Eye (tissue), 1 donor: ENCODE measurements at regions not wholly inside any gene's neighbourhood (a gene's known extent, or its start where the extent isn't known, plus 50 kb on each side); places are given as distances from the start of the nearest gene placed in this dataset.
A peak's percentile ranks its signal among the peaks of the same experiment; 100 is the strongest.

Source experiments
- DNase-seq: peaks from one replicate; pipeline ENCODE4 v3.0.0-alpha.2; 2015

DNA sequence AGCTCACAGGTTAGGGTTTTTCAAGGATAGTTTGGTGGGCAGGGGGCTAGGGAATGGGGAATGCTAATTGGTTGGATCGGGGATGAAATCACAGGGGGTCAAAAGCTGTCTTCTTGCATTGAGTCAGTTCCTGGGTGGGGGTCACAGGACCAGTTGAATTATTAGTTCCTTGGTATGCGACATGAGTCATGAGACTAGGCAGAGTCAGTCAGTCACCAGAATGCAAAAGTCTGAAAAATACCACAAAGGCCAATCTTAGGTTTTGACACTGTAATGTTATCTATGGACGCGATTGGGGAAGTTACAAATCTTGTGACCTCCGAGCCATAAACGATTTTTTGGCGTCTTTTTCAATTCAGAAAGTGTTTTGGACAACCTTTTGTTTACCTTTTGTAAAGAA is 101.2 kb downstream of the ZNF519 start:
- no peak for DNase-seq

DNA sequence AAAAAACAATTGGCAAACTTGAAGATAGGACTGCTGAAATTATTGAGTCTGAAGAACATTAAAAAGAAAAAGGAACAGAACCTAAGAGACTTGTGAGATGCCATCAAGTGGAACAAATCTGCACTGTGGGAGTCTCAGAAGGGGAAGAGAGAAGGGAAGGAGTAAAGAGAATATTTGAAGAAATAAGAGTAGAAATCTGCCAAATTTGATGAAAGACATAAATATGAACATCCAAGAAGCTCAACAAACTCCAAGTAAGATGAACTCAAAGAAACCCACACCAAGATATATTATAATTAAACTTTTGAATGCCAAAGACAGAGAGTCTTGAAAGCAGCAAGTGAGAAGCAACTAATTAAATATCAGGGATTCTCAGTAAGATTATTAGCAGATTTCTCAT is 102.7 kb downstream of the ZNF519 start:
- DNase-seq: no peak

DNA sequence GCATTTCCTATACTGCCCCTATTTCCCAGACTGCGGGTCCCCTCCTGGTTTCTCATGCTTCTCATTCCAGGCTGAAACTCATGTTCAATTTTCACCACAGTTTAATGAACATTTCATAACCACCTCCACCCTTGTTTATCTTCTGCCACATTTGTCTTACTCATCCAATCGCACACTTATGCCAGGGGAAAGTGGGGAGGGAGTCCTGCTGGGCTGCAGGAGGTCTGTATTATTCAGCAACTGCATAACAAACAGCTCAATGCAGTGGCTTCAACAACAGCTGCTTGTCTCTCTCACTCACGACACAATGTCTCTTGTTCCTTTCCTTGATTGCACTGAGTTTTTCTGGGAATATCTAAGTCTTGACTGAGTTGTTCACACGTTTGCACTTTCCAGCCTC is 106.0 kb downstream of the ZNF519 start:
- DNase-seq: no peak

DNA sequence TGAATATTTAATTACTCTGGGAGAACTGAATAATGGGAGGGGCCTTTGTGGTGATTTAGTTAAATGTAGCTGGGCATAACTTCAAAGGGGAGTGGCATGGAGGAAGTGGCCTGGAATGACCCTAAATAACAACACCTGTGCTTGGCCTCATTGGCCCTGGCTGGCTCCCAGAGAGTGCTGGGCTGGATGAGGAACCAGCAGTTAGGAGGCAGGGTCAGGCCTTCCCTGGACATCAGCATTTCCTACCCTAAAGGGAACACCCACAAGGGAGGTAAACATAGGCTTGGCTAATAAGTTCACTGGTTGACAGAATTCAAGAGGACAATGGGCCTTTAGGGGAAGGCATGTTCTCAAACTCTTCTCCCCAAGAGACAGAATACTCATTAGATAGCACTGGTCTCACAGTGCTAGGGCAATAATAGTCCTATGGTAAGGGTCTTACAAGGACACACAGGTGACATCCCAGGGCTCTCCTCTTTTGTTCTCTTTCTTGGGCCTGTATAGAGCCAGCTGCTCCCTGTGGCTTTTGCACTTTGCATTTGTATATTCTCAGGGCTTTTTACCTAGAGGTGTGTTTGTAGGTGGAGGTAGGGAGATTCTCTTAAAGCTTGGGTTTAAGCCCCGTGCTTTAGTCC is 106.8 kb downstream of the ZNF519 start:
- DNase-seq: no peak

DNA sequence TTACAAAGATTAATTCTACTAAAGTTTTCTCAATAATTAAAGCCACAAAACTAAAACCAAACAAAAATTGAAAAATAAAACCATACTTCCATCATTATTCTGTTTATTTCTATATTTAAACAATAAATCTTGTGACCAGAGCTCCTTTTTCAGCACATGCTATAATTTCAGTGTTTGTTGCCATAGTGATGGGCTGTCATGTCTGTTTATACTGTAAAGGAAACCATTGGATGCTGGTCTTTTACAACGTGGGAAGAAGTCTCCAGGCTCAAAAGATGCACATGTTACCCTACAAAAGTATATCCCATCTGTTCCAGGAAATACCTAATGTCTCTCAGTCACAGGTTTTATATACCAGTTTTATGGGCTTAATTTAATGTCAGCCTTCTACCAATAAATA is 100.1 kb upstream of the MC2R start:
- DNase-seq: peak; percentile 4

DNA sequence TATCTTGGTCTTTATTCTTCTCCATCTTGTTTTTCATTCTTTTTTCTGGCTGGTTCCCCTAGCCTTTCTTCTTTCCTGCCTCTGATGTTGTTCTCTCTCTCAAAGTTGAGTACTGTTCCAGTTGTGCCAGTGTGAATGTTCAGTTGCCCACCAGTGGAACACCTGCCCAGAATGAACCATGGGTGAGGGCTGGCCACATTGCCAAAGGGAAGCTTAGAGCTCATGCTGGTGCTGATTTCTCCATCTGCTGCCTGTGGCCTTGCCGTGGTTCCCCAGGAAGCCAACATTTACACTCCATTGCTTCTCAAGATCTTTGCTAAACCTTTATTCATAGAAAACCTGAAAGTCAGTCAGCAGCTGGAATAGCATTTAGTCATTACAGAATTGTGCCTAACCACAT is 99.1 kb upstream of the MC2R start:
- DNase-seq: no peak

DNA sequence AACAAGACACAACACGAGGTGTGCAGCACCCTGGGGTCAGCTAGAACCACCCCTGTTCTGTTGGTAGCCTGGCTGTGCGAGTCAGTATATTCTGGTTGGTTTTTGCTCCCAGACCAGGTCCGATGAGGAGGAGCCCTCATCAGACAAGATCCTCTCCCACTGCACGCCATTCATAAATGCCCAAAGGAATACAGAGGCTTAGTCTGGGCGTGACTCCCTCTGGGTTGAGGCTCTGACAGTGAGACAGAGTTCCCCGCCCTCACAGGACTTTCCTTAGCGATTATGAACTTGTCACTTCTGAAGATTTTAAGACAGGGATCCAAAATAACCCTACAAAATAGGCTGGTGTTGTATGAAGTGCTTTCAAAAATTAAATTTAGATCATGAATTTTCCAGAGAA is 85.5 kb upstream of the MC2R start:
- DNase-seq: no peak

DNA sequence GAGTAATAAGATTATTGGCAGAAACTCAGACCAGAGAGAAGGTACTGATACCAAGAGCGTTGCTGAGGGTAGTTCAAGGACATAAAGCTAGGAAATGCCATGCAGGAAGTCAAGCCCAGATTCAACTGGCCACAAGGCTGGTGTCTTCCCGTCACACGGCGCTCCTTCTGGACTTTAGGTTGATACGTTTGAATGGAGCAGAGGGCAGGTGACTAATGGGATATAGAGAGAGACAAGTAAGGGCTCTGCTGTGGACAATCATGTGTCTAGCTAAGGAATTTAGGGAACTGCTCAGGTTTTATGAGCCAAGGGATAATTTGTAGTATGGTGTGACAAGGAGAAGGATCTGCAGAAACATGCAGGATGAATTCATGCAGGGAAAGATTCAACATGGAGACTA is 83.9 kb upstream of the MC2R start:
- no peak for DNase-seq

DNA sequence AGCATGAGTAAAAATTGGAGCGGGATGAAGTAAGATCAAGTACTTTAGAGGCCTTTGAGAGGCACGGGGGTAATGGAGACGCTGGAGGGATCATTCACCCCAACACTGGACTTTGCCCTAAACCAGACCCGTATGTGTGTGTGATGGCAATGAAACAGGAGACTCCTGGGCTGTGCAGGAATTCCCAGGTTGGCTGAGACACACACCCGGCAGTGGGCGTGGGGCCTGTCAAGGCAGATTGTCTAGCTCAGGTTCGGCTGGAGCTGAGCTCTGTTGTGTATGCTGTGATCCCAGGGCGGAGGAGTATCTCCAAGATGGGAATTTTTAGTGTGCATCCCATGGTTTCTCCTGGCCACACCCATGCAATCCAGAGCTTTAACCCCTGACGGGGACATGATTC is 83.2 kb upstream of the MC2R start:
- DNase-seq: no peak

DNA sequence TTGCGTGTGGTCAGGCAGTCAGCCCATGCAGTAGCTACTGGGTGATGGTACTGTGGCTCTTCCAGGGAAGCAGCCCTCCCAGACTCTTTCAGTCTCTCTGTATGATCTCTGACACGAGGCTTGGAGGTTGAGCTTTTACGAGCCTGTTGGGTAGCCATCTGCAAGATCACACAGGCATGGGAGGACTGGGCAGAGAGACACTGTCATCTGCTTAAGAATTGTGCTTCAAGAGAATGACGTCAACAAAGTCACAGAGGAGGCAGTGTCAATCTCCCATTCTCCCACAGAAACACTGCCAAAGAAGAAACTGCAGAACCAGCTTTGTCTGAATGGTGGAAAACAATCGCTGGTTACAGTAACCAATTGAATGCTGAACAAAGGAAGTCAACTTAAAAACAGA is 78.4 kb upstream of the MC2R start:
- DNase-seq: no peak

DNA sequence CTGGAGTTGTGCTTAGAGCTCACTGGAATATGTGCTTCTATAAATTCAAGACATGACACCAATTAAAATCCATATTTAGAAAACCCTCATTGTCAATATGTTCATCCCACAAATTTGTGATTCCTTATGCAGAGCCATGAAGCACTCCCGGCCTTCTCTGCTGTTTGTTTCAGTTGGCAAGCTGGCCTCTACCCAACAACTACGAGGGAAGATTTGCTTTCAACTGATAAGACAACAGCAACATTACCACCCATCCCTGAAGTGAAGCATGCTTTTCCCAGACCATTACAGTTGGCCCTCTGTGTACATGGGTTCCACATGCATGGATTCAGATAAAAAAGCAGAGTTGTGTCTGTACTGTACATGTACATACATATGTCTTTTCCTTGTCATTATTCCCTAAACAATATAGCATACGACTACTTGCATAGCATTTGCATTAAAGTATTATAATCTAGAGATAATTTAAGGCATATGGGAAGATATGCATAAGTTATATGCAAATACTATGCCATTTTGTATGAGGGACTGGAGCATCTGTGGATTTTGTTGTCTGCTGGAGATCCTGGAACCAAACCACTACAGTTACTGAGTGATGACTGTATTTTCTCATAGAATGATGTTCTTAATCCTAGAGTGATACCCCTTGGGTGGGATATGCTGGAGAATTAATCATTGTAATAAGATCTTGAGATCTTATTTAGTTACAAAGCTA is 77.6 kb upstream of the MC2R start:
- DNase-seq: no peak

DNA sequence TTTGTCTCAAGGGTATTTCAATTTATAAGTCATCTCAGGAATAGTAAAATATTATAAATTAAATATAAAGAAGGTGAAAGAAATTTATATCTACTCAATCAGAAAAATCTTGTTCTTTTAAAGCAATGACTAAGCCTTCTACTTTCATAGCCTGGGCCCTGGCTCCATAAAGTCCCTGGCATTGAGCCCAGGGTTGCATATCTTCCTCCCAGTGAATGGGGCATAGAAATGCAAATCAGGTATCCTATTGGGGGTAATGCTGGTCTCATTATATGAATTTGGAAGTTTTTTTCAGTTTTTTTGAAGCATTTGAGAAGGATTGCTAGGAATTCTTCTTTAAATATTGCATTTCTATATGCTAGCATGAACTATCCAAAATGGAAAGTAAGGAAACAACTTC is 73.9 kb upstream of the MC2R start:
- no peak for DNase-seq

DNA sequence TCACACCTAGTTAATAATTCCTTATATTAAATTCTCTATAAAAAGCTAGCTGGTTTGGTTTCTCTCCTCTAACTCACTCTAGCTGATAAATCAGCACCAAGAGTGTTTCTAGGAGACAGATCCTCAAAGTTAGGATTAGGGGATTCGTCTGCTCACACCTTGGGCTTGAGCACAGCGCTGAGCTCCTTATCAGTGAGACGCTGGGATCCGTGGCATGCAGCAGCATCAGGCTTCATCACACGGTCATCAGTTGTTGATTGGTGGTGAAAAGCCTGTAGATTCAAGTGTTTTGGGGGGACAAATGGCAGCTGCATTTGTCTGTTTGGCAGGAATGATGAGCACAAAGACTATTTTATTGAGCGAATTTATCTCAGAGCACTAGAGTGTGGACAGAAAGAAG is 72.6 kb upstream of the MC2R start:
- DNase-seq: no peak

DNA sequence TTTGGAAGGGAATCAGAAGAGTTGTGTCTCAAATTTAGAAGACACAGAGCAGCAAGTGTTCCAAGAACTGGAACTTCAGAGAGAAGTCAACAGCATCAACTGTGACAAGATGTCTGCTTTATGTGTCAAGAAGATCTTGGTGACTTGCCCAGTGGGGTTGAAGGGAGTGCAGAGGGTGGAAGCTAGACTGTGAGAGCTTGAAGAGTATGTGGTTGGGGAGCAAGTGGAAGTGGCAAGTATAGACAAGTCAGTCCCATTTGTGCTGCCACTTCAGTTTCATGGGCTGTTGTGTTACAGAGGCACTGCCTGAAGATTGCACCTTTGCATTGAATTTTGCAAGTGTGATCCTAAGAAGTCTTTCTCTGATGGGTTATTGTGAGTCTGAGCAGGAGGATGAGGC is 68.7 kb upstream of the MC2R start:
- no peak for DNase-seq

DNA sequence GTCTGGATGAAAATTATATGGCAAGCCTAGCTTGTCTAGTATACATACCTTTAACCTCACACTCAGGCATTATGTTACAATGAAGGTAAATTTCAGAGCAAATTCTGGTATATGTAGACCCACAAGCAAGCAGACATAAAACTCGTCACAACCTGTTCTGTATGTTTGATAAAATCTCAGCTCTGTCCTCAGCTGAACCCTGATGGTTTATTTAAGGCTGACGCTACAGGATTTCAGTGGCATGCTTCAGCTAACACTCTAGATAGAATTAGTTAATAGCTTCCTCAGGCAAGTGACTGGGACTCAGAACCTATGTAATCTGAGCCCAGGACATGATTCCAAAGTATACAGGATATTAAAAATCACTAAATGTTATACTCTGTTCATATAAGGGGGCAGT is 68.2 kb upstream of the MC2R start:
- DNase-seq: no peak

DNA sequence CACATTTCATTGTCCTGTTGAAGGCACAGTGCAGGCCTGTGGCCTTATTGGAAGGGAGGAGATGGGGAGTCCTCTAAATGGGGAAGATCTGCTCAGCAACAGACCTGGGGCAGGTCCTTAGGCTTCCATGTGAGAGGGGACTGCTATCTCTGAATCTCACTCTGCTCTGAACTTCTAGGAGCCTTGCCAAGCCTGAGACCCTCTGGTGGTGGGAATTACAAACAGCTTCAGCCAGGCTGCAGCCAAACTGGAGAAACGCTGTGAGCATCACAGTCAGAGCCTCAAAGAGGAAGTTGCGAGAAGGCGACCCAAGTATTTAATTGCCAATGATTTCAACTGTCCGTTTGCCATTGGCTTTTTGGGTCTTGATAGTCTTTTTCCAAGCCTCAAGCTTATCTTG is 66.8 kb upstream of the MC2R start:
- peak; percentile 29 for DNase-seq

DNA sequence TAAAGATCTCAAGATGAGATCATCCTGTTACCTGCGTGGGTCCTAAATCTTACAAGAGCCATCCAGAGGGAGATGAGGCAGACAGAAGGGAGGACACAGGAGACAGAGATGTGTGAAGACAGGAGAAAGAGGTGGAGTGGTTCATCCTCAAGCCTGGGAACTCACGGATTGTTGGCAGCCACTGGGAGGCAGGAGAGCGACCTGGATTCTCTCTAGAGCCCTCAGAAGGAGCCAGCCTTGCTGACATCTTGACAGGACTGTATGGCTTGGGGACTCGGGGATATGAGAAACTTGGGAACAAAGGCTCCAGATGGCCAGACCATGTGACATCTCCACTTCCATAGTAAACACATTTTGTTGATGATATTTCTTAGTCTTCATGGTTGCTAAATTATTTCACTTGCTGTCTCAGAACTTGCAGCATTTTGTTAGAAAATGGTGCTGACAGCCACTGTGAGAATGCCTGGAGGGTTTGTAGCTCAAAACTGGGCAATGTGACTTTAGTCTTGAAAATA is 57.8 kb upstream of the MC2R start:
- peak; percentile 1 for DNase-seq
